Astrocyte of the spinal cord (primary cell): ENCODE measurements at regions not wholly inside any gene's neighbourhood (a gene's known extent, or its start where the extent isn't known, plus 50 kb on each side); places are given as distances from the start of the nearest gene placed in this dataset.
A peak's percentile ranks its signal among the peaks of the same experiment; 100 is the strongest.

ENCODE experiments used
- DNase-seq: peaks from one replicate; pipeline ENCODE4 v3.0.0; 2011; ENCODE audit warnings: low read depth, low spot score
- H3K4me3 ChIP-seq: 2 replicates; pipeline ENCODE4 v1.5.1; 2011; ENCODE audit warnings: low read depth, mild to moderate bottlenecking, low read length, moderate library complexity
- in situ Hi-C: cut with HindIII; loops from 2 replicates; pipeline ENCODE4 v1.10.0; 2017; ENCODE audit warnings: low sequenced_read_pairs
- TF ChIP-seq, protein P1 (sequence below): IDR thresholded peaks from 2 replicates; pipeline ENCODE4 v1.5.1; 2012; ENCODE audit warnings: low read depth, mild to moderate bottlenecking, low read length, inconsistent platforms

DNA sequence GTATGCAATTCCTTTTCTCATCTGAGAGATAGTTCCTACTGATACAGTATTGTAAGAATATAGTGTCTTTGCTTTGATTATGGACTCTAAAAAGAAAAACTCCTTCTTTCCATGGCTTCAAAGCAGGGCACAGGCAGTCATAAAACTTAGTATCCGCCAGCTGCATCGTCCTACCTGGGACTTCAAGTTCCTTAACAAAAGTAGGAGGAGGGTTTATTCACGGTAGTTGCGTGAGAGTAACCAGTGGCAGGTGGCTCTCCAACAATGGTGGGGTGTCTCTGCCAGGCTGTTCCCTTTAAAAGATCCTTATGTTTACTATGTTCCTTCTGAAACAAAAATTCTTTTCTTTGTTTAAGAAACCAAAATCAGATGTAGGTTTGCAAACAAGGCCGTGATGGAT, 173.5 kb upstream of the DMAC1 start:
- in situ Hi-C loops = no loop called here

DNA sequence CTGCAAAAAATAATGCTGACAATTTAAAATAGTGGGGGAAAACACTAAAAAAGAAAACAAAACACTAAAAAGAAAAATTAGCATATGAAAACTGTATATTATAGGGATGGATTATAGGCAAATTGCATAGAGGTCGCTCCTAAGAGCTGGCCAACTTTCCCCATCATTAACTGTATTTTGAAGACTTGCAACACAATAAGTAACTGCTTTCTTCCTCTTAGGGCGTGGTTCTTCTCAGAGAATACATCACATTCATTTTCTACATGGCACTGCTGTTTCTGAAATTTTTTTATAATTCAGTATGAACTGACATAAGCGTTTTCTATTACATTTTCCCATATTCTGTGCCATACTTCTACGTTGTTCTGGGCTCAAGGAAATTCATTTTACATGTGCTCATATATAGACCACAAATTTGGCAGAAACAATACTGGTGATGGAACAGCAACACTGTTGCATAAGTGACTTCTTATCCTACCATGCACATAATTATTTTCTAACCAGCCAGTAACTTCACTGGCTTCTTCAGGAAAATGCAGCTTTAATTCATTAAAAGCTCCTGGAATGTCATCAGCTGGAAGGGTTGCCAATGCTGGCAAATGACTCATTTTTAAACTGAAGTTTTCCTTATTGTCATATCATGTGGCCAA, 171.2 kb upstream of the DMAC1 start:
- TF ChIP-seq, protein P1, sequence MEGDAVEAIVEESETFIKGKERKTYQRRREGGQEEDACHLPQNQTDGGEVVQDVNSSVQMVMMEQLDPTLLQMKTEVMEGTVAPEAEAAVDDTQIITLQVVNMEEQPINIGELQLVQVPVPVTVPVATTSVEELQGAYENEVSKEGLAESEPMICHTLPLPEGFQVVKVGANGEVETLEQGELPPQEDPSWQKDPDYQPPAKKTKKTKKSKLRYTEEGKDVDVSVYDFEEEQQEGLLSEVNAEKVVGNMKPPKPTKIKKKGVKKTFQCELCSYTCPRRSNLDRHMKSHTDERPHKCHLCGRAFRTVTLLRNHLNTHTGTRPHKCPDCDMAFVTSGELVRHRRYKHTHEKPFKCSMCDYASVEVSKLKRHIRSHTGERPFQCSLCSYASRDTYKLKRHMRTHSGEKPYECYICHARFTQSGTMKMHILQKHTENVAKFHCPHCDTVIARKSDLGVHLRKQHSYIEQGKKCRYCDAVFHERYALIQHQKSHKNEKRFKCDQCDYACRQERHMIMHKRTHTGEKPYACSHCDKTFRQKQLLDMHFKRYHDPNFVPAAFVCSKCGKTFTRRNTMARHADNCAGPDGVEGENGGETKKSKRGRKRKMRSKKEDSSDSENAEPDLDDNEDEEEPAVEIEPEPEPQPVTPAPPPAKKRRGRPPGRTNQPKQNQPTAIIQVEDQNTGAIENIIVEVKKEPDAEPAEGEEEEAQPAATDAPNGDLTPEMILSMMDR = no peak
- in situ Hi-C loops = no loop called here
- peak; percentile 4 for DNase-seq
- H3K4me3 ChIP-seq = no peak overlapping the region

More for the DNA sequence above, 173.5 kb upstream of the DMAC1 start:
- no peak for DNase-seq
- H3K4me3 ChIP-seq = no peak overlapping the region
- TF ChIP-seq, protein P1 = no peak

- in situ Hi-C loops = no loop called here
- DNase-seq = no peak
- TF ChIP-seq, protein P1 = no peak
- no peak overlapping the region for H3K4me3 ChIP-seq
Measured at GRCh38 chr9:7968687-7969086, 169.1 kb upstream of the DMAC1 start.

GRCh38 chr9:7967851-7968250, 168.3 kb upstream of the DMAC1 start:
- H3K4me3 ChIP-seq = no peak overlapping the region
- DNase-seq = no peak
- TF ChIP-seq, protein P1 = no peak
- in situ Hi-C loops = no loop called here

DNA sequence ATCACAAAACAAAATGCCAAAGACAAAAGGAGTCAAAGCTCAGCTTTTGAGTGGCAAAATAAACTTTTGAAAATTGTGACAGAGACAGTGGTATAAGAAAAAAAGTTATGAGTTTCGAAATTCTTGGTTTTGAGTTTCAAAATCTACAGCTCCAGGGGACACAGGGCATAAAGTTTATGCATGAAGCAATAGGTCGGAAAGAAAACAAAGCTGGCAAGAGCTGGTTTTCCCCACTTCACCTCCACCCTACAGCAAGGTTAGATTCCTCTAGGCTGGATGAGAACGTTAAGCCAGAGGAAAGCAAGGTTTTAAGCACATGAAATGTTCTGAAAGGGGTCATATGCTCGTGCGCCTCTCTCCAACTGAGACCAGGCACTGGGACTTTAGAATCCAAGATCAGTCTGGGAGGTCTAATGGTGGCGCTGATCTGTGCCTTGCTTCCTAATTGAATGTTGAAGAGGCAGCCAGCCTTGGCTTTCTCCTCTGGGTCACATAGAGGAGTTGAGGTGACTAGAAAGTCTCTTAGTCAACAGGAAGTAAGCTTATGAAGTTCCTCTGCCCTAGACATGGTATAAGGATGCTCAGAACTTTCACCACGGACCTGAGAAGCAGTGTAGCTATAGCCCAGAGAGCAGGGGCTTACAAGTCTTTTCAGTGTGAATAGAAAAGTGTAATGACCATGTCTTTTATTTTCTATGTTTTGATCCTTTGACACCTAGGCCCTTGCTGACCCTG, 167.7 kb upstream of the DMAC1 start:
- no peak overlapping the region for H3K4me3 ChIP-seq
- in situ Hi-C loops = no loop called here
- no peak for DNase-seq
- TF ChIP-seq, protein P1 = no peak

DNA sequence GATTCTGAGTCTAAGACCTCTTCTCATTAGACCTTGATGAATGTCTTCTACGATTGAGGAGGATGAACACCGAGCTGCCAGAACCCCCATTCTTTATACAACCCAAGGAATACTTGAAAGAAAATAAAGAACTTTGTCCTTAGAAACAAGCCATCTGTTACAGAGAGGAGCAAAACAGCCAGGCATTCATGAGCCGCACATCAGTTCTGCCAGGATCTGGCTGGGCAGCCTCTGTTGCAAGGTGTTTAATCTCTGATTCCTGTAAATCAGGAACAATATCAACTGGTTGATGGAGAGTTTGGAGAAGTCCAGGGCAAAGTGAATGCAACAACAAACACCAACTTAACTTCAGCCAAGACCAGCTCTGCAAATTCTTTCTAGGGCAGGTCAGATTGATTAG, 165.5 kb upstream of the DMAC1 start:
- in situ Hi-C loops = no loop called here
- H3K4me3 ChIP-seq = no peak overlapping the region
- TF ChIP-seq, protein P1 = no peak
- DNase-seq = no peak
